ENCODE measurements at regions not wholly inside any gene's neighbourhood (a gene's known extent, or its start where the extent isn't known, plus 50 kb on each side); places are given as distances from the start of the nearest gene placed in this dataset.

GRCh38 chr18:47512726-47513435 is 261.4 kb upstream of the SKOR2 start:
- TF ChIP-seq CTCF (IDR thresholded peaks at IDR 0.05; ENCODE audit: low read length) (no peak), EZH2 (IDR thresholded peaks at IDR 0.05; ENCODE audit: borderline replicate concordance, low read length) (no peak)

All from OCI-LY1 (cell line).